HEK293T (cell line): ENCODE measurements at regions not wholly inside any gene's neighbourhood (a gene's known extent, or its start where the extent isn't known, plus 50 kb on each side); places are given as distances from the start of the nearest gene placed in this dataset.

ENCODE experiments used
- CTCF ChIA-PET: fragments of 350-600 bp; formaldehyde crosslinking; extraction: SDS; loops from one replicate; lab custom pipeline; 2021; ENCODE audit warnings: antibody characterized with exemption, inconsistent platforms; lab: Yijun Ruan, JAX
- POLR2A ChIA-PET: fragments of 350-600 bp; formaldehyde crosslinking; extraction: SDS; loops from one replicate; lab custom pipeline; 2020; ENCODE audit warnings: antibody characterized with exemption, inconsistent platforms; lab: Yijun Ruan, JAX
- DNase-seq: peaks from one replicate; pipeline ENCODE4 v3.0.0; 2012; ENCODE audit warnings: mixed read lengths; ENCODE audit errors: extremely low spot score
- ARNT ChIP-seq: fragments of 450-650 bp; IDR thresholded peaks from 2 replicates; pipeline ENCODE4 v1.6.1; 2017; ENCODE audit warnings: mild to moderate bottlenecking
- BHLHE40 ChIP-seq: fragments of 450-650 bp; IDR thresholded peaks from 2 replicates; pipeline ENCODE4 v1.6.1; 2016; ENCODE audit warnings: mild to moderate bottlenecking, moderate library complexity, borderline replicate concordance
- CTBP1 ChIP-seq: fragments of 450-650 bp; IDR thresholded peaks from 2 replicates; pipeline ENCODE4 v1.6.1; 2016; ENCODE audit warnings: borderline replicate concordance
- ELF4 ChIP-seq: fragments of 450-650 bp; IDR thresholded peaks from 2 replicates; pipeline ENCODE4 v1.6.1; 2017; ENCODE audit warnings: antibody characterized with exemption
- FOXA1 ChIP-seq: fragments of 450-650 bp; IDR thresholded peaks from 2 replicates; pipeline ENCODE4 v1.6.1; 2016; ENCODE audit warnings: mild to moderate bottlenecking
- FOXK2 ChIP-seq: fragments of 450-650 bp; IDR thresholded peaks from 2 replicates; pipeline ENCODE4 v1.6.1; 2016; ENCODE audit warnings: mild to moderate bottlenecking
- FOXM1 ChIP-seq: fragments of 450-650 bp; IDR thresholded peaks from 2 replicates; pipeline ENCODE4 v1.6.1; 2017; ENCODE audit warnings: mild to moderate bottlenecking, borderline replicate concordance
- HDGF ChIP-seq: fragments of 450-650 bp; IDR thresholded peaks from 2 replicates; pipeline ENCODE4 v1.6.1; 2017; ENCODE audit warnings: antibody characterized with exemption, borderline replicate concordance
- L3MBTL2 ChIP-seq: fragments of 450-650 bp; conservative IDR thresholded peaks from 2 replicates; pipeline ENCODE4 v1.6.1; 2016; ENCODE audit warnings: mild to moderate bottlenecking
- LEF1 ChIP-seq: fragments of 450-650 bp; IDR thresholded peaks from 2 replicates; pipeline ENCODE4 v1.6.1; 2017; ENCODE audit warnings: mild to moderate bottlenecking, borderline replicate concordance
- NFRKB ChIP-seq: fragments of 450-650 bp; IDR thresholded peaks from 2 replicates; pipeline ENCODE4 v1.6.1; 2016; ENCODE audit warnings: mild to moderate bottlenecking, moderate library complexity
- SP1 ChIP-seq: fragments of 450-650 bp; IDR thresholded peaks from 2 replicates; pipeline ENCODE4 v1.6.1; 2017
- SUZ12 ChIP-seq: fragments of 450-650 bp; IDR thresholded peaks from 2 replicates; pipeline ENCODE4 v1.6.1; 2016; ENCODE audit warnings: mild to moderate bottlenecking
- TARDBP ChIP-seq: fragments of 450-650 bp; IDR thresholded peaks from 2 replicates; pipeline ENCODE4 v1.6.1; 2016
- ZNF384 ChIP-seq: fragments of 450-650 bp; IDR thresholded peaks from 2 replicates; pipeline ENCODE4 v1.6.1; 2016
- TF ChIP-seq, protein P1 (sequence below): fragments of 450-650 bp; IDR thresholded peaks from 2 replicates; pipeline ENCODE4 v1.6.1; 2016

DNA sequence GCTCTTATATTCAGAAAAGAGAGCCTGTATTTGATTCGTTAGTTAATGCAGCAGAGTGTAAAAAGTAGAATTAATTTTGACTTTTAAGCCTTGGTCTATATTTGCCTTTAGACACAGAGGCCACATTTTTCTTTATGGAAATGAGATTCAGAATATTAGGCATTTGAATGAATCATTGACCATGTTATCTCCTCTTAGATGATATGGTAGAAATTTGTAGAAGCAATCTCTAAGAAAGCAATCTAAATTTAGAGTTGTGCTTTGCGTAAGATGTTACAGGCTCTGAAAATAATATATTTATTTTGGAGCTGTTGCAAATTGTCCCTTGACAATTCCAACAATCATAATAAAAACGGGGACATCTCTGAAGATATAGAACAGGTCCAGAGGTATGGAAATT lies 68.3 kb upstream of the ST6GAL2 start:
- ChIA-PET POLR2A (no interaction called here), CTCF (no interaction called here)
- no peak for DNase-seq
- no peak for TF ChIP-seq SUZ12

DNA sequence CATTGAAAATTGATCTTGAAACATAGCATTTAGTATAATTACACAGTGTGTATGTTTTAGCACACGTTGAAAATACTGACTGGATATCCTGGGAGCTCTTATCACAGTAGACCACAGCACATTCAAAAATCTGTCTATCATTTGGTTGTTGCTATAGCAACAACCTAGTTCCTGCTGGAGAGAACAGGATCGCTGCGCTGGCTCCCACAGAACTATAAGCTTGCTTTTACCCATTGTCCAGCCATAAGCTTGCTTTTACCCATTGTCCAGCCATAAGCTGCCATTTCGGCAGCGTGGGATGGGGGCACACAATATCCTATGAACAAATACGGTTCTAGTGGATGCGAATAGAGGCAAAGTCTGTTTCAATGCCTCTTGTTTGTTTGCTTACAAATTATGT lies 70.4 kb upstream of the ST6GAL2 start:
- no peak for DNase-seq
- ChIA-PET CTCF (no interaction called here), POLR2A (no interaction called here)
- TF ChIP-seq CTBP1, result no peak
- TF ChIP-seq FOXK2, result no peak
- no peak for TF ChIP-seq NFRKB
- TF ChIP-seq, protein P1, sequence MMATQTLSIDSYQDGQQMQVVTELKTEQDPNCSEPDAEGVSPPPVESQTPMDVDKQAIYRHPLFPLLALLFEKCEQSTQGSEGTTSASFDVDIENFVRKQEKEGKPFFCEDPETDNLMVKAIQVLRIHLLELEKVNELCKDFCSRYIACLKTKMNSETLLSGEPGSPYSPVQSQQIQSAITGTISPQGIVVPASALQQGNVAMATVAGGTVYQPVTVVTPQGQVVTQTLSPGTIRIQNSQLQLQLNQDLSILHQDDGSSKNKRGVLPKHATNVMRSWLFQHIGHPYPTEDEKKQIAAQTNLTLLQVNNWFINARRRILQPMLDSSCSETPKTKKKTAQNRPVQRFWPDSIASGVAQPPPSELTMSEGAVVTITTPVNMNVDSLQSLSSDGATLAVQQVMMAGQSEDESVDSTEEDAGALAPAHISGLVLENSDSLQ, result no peak
- no peak for TF ChIP-seq ZNF384

DNA sequence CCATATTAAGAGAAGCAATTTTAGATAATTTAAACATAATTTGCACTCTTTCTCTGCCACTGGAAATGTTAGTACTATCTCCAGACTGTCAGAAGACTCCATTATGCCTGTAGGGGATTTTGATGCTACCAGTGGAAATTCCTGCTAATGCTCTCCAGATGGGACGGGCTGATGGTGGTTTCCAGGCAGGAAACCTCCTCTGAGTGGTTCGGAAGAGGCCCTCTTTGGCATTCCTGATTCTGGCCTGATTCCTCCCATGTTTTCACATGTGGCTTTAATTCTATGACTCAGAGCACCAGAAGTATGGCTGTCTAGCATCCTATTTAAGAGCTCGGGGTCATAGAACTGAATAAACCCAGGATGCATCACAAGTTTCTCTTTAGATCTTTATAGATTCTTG lies 70.9 kb upstream of the ST6GAL2 start:
- no peak for TF ChIP-seq CTBP1
- no peak for TF ChIP-seq LEF1
- no peak for TF ChIP-seq HDGF
- TF ChIP-seq NFRKB, result no peak
- TF ChIP-seq BHLHE40, result no peak
- TF ChIP-seq SUZ12, result no peak
- TF ChIP-seq SP1, result no peak
- no peak for TF ChIP-seq FOXM1
- no peak for TF ChIP-seq FOXK2
- no peak for TF ChIP-seq L3MBTL2
- no peak for TF ChIP-seq ZNF384
- CTCF ChIA-PET, result no interaction called here
- no peak for DNase-seq
- POLR2A ChIA-PET, result no interaction called here

DNA sequence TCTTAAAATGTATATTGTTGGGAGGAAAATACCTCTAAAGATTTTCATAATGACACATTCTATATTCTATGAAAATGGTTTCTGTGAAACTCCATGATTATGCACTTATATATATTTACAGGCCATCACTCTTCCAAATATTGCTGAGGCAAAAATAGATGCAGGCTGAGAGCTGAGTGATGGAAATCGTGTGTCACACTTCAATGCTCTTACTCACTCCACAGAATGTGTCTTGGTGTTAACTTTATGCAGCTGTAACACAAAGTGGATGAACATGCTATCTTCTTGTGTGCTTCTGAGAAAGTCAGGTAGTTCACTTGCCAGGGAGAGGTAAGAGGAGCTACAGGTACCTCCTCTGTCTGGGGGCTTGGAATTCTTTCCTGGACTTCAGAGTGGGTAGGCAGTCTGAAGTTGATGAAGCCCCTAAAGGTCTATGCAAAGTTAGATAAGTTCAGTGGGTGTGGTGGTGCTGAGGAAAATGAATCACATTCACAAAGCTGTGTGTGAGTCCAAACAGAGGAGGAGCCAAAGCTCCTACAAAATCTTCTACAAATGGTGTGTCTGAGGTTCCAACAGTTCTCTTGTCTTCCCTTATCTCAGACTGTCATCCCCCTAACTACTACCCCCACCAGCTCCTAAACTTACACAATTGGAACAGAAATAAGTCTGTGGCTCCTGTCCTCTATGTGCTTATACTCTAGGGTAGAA lies 74.2 kb upstream of the ST6GAL2 start:
- ChIA-PET POLR2A (no interaction called here), CTCF (no interaction called here)
- DNase-seq, result no peak
- TF ChIP-seq FOXK2 (no peak), BHLHE40 (no peak), FOXM1 (no peak), CTBP1 (no peak), HDGF (no peak), ELF4 (no peak), NFRKB (no peak), SP1 (no peak), ZNF384 (no peak), ARNT (no peak), TARDBP (no peak)

DNA sequence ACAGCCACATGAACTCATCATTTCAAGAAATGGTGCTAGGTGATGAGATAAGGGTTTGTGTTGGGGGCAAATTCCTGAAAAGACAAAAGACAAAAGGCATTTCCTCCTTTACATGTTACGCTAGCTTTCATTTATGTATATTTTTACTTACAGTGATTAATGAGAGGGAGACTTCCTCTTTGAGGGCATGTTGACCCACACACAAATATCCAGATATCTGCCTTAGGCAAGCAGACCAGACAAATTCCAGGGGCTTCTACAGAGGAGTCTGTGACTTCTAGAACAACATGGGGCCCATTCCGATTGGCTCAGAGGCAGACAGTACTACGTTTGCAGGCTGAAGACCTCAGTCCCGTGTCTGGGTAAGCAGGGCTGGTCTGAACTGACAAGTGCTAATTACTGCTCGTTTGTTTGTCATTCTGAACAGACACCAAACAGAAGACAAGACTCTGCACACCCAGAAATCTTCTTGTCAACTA lies 74.8 kb upstream of the ST6GAL2 start:
- TF ChIP-seq FOXK2, result no peak
- no peak for DNase-seq
- ChIA-PET CTCF (no interaction called here), POLR2A (no interaction called here)

DNA sequence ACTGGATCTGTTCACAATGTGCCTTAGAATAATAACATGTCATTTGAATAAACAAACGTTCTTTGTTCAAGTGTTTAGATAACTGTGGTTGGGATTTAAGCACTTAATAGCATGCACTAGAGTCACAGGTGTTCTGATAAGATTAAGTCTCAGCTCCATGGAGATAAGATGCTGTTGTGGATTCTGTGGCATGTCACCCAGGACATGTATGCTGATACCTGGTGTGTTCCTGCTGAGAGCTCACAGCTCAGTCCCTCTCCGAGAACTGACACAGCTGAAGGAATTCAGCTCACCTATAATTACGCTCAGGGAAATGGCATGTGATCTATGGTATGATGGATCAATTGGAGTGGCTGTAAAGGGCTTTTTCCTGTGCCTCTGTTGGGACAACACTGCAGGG lies 75.4 kb upstream of the ST6GAL2 start:
- ChIA-PET CTCF (no interaction called here), POLR2A (no interaction called here)
- TF ChIP-seq, protein P1, result no peak
- no peak for TF ChIP-seq FOXA1
- no peak for TF ChIP-seq CTBP1
- TF ChIP-seq LEF1, result no peak
- no peak for TF ChIP-seq ARNT
- TF ChIP-seq ZNF384, result no peak
- no peak for TF ChIP-seq HDGF
- TF ChIP-seq SUZ12, result no peak
- TF ChIP-seq BHLHE40, result no peak
- no peak for TF ChIP-seq ELF4
- DNase-seq, result no peak

DNA sequence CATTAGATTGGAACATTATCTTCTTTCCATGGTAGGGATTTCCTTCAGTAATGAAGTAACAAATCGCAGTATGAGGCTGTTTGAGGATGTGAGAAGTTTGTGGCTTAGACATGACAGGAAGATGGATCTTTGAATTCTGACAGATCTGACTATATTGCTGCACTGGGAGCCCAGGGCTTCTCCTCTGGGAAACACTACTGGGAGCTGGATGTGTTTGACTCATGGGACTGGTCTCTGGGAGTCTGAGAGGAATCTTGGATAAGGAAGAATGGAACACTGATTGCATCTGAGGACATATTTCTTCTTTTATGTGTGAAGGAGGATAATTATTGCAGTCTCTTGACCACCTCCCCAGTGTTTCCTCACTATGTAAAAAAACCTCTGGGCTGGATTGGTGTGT lies 77.2 kb upstream of the ST6GAL2 start:
- CTCF ChIA-PET, result no interaction called here
- DNase-seq, result no peak
- TF ChIP-seq ELF4, result no peak
- no peak for TF ChIP-seq LEF1
- no peak for TF ChIP-seq SP1
- TF ChIP-seq CTBP1, result no peak
- no peak for TF ChIP-seq SUZ12
- no peak for TF ChIP-seq BHLHE40
- no peak for TF ChIP-seq TARDBP
- TF ChIP-seq L3MBTL2, result no peak
- TF ChIP-seq FOXA1, result no peak
- TF ChIP-seq FOXK2, result no peak
- TF ChIP-seq ARNT, result no peak
- TF ChIP-seq NFRKB, result no peak
- TF ChIP-seq, protein P1, result no peak
- TF ChIP-seq ZNF384, result no peak
- TF ChIP-seq HDGF, result no peak
- POLR2A ChIA-PET, result no interaction called here
